ENCODE measurements at regions not wholly inside any gene's neighbourhood (a gene's known extent, or its start where the extent isn't known, plus 50 kb on each side); places are given as distances from the start of the nearest gene placed in this dataset.
A peak's percentile ranks its signal among the peaks of the same experiment; 100 is the strongest.
"Not testable (repeated sequence)": the region's sequence is repeated elsewhere in the genome, so short reads cannot be mapped to it uniquely, and the experiment has no call there.

DNA sequence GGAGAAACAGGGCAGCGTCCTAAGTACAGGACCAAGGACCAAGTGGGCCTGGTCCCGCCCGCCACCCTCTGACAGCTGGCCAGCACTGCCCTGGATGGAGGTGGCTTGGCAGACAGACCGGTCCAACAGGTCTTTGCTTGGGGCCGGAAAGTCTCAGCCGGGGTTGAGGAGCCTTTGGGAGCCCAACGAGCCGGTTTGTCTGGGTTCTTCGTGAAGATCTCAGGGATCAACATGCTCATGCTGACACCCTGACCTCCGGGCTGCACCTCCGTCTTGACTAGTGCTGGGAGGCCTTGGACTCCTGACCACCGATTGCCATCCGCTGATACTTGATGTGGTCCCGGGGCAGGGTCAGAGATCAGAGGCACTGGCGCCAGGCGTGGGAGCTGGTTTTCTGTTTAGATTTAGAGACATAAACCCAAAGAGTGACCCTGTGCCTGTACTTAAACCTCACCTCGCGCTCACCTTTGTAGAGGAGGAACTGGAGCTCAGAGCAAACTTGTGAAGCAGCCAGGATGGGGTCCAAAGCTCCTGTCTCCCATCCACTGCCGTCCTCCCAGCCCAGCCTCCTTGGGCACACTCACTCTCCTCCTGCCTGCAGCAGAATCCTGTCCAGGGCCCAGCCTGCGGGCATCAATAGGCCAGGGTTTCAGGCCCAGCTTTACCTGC, 92.1 kb upstream of the GSE1 start:
- DNase-seq = no peak

DNA sequence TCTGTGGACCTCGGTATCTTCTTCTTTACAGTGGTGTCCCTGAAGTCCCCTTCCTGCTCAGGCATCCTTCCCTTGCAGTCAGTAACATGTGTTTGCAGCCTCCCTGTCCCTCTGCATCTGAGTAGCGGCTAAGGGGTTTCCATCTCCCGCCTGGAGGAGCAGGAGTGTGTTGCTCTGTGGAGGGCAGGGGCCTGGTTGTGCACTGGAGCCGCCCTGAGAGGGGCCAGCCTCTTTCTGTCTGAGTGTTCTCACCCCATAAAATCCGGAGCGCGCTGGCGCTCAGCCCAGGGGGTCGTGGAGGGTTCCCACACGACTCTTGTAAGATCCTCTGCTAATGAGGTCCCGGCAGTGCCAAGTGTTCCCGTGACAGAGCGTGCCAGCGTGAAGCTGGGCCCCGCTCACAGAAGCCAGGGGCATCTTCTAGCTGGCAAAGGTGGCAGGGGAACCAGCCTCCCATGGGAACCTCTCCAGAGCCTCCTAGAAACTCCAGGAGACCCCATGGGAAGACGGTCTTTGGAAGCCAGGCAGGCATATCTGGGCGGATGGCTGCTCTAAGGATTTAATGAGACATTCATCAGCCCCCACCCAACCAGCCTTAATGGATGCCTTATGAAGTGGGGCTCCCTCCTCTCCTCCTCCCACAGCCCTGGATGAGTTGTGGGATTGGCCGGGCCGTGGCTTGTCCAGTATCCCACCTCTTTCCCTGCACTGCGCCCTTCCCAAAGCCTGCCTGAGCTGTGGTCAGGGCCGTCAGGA, 91.4 kb upstream of the GSE1 start:
- no peak for DNase-seq

DNA sequence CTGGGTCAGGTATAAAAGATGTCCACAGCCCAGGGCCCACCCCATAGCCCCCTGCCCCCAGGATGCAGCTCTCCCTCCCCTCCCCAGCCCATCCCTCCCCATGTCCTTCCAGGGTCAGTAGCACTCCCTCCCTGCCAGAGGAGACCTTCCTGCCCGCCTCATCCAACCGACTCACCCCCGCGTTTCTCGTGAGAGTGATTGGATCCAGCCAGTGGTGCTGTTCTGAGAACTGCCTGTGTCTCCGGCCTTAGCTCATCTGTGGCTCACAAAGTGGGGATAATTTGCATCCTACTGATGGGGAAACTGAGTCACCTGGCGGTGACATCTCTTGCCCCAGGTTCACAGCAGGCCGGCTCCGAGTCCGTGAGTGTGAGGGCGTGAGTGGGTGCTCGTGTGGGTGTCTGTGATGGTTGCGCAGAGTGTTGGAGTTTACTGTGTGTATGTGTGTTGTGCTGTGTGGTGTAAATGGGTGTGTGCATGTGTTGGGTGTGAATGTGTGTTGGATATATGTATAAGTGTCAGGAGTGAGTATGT, 90.7 kb upstream of the GSE1 start:
- DNase-seq = no peak

DNA sequence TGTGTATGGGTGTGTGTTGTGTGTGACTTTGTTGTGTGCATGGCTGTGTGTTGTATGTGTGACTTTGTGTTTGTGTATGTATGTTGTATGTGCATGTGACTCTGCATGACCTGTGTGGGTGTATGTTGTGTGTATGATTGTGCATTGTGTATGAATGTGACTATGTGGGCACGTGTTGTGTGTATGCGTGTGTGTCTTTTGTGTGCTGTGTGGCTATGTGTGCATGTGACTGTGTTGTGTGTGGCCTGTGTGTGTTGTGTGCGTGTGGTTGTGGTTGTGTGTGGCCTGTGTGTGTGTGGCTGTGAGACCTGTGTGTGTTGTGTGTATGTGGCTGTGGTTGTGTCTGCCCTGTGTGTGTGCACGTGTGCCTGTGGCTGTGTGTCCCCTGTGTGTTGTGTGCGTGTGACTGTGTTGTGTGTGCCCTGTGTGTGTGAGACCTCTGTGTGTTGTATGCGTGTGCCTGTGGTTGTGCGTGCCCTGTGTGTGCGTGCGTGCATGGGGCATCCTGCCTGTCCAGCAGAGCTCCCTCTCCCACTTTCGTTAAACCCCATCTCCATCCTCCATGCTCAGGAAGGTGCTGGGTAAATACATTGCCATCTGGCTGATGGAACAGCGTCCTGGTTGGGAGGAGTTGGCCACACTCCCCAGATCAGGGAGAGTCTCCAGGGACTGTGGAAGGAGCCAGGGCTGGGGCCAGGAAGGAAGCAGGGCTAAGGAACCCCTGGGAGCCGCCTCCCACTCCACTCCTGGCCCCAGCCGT, 90.1 kb upstream of the GSE1 start:
- DNase-seq = no peak

GRCh38 chr16:85523602-85524364, 89.3 kb upstream of the GSE1 start:
- DNase-seq = no peak

- no peak for DNase-seq
Observed at GRCh38 chr16:85524365-85524629, 88.8 kb upstream of the GSE1 start.

DNA sequence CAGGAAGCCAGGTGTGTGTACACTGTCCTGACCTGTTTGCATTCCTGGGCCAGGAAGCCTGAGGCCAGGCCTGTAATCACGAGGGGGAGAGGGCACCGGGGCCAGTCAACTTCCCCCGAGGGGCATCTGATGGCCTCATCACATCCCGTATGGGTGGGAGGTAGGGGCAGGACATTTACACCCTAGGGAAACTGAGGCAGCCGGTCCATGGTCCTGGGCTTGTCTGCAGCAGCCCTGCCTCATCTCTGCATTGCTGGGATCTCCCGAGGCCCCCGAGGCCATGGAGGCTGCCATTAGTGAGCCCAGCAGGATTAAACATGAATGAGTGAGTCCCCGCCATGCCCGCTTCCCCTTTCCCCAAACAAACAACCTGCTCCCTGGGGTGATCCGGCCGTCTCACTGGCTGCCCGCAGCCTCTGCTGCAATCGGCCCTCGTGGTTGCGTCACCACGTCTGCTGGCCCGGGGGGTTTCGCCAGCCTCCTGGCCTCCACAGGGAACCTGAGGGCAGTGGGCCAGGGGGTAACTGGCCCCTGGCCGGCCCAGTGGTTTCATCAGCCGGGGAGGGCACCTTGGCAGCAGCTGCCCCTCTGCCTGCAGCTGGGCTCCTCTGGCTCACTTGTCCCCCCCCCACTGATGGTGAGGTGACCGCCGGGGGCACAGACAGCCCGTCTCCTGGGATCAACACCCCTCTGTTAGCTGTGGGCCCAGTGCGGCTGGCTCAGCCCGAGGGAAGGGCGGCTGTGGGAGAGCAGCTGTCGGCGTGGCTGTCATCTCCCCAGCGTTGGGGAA, 88.3 kb upstream of the GSE1 start:
- DNase-seq = no peak

- DNase-seq = no peak
Observed at GRCh38 chr16:85525420-85526184, 87.5 kb upstream of the GSE1 start.

- DNase-seq = no peak
Observed at GRCh38 chr16:85526185-85526974, 86.7 kb upstream of the GSE1 start.

DNA sequence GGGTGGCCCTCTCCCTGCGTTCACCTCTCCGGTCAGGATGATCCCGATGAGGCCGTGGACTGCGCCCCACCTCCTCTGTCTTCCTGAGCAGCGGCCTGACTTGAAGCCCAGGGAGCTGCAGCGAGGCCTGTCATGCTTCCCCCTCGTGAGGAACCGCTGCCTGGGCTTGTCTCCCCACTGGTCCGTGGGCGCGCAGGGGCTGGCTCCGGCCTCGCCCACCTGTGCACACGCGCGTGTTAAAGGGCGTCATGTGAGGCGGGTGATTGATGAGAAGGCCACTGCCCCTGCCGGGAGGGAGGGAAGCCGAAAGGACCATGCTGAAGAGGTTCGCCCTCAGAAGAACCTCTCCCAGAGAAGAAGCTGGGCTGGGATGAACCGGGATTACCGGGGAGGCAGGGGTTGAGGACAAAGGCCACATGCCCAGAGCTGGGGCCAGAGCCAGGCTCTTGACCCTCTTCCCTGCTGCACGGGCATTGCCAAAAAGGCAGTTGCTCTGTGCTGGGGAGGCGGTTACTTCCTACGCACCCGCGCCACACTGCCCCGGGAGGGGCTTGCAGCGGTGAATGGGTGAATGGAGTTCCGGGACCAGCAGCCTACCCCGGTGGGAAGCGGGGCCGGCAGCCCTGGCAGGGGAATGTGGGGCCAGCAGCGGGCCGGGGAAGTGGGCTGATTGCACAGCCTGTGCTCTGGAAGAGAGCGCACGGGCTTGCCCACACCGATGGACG, 85.9 kb upstream of the GSE1 start:
- no peak for DNase-seq

DNA sequence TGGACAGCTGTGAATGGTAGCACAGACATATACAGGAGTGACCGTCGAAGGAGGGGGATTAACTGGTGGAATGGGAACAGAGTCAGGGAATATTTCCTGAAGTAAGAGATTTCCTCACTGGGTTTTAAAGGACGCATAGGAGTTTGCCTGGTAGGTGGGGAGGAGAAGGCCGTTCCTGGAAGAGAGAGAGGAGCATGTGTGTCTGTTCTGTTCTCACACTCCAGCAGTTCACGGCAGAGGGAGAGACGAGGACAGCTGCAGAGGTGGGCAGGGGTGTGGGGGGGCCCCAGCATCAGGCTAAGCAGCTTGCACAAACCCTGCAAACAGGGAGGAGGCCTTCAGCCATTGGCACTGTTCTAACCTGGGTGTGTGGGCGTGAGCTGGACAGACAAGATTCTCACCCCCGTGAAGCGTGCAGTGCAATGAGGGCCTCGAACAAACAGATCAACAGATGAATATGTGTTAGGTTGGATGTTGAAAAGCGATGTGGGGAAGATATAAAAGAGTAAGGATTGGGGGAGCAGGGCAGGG, 85.3 kb upstream of the GSE1 start:
- DNase-seq = no peak

- DNase-seq = peak; percentile 12
Observed at GRCh38 chr16:85528528-85529387, 84.4 kb upstream of the GSE1 start.

DNA sequence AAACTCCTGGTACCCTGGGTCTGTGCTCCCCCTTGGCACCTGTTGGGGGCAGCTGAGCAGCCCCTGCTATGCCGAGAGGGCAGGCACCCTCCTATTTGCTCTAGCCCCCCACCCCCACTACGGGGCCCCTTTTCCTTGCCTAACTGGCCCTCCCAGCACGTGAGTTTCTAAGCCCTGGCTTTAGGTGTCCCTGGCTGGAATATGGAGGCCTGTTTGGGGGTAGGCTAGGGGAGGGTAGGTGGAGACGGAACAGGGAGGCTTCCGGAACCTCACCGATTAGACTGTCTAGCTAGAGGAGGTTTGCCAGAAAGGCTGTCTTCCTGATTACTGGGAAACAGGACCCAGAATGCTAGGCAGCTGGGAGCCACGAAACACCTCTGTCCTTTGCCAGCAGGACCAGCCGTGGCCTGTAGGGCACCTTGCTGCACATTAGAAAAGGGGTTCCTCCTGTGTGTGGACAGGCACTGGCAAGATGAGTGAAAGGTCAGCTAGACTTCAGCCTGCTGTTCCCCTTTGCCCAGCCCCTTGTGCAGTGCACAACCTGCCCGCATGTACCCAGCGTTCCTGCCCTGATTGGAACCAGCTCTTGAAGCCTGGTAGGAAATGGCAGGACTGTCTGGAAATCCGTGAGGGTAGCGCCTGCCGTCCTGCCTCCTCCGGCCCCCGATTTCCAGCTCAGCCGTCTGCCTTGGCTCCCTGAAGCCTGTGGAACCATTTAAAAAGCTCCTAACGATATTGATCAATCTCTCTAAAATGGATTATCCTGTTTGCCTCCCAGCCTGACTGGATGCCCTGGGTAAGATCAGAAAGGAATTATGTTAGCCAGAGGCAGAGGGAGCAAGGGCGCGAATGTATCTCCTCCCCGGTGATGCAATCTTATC, 83.4 kb upstream of the GSE1 start:
- DNase-seq = no peak

GRCh38 chr16:85530370-85530739, 82.8 kb upstream of the GSE1 start:
- DNase-seq = no peak

DNA sequence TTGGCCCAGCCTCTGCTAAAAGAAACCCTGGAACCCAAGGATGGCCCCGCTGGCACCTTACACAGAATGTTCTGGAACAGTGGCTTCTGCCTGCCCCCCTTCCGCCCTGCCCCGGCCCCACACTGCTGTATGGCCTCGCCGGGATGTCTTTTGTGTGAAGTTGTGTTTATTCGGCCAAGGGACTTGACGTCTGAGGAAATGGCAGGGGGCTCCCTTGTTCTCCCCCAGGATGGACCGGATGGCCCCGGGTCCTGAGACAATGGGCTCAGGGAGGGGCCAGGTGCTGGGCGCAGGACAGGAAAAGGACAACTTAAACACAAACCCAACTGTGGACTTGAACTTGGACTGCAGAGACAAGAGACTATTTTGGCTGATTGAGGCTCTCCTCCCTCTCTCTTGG, 81.6 kb upstream of the GSE1 start:
- DNase-seq = no peak

GRCh38 chr16:85532147-85532546, 81.0 kb upstream of the GSE1 start:
- no peak for DNase-seq

DNA sequence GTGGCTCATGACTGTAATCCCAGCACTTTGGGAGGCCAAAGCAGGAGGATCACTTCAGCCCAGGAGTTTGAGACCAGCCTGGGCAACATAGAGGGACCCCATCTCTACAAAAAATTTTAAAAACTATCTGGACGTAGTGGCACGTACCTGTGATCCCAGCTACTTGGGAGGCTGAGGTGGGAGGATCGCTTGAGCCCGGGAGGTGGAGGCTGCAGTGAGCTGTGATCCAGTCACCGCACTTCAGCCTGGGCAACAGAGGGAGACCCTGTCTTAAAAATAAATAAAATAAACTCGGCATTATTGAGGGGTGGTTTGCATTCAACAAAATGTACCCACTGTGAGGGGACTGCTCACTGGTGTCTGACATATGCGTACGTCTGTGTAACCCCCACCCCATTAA, 79.5 kb upstream of the GSE1 start:
- DNase-seq = not testable (repeated sequence)
